Peyer's patch (tissue), 4 donors: ENCODE measurements at regions not wholly inside any gene's neighbourhood (a gene's known extent, or its start where the extent isn't known, plus 50 kb on each side); places are given as distances from the start of the nearest gene placed in this dataset.

Experiments
- POLR2A ChIP-seq, 2 donors: fragments of 450-650 bp; IDR thresholded peaks; one replicate each; pipeline ENCODE4 v1.5.1; 2017; ENCODE audit warnings: antibody characterized with exemption in 2 of 2, mild to moderate bottlenecking in 2 of 2, moderate library complexity in 2 of 2
- TF ChIP-seq, protein P1 (sequence below), 6 experiments: fragments of 450-650 bp in 4 of 6; fragments of 200-600 bp in 2 of 6; sonication (generic) in 1 of 6; IDR thresholded peaks; one replicate each; pipeline ENCODE4 v1.5.1; 2017 to 2019; ENCODE audit warnings: antibody characterized with exemption in 6 of 6, mild to moderate bottlenecking in 3 of 6, moderate library complexity in 1 of 6

DNA sequence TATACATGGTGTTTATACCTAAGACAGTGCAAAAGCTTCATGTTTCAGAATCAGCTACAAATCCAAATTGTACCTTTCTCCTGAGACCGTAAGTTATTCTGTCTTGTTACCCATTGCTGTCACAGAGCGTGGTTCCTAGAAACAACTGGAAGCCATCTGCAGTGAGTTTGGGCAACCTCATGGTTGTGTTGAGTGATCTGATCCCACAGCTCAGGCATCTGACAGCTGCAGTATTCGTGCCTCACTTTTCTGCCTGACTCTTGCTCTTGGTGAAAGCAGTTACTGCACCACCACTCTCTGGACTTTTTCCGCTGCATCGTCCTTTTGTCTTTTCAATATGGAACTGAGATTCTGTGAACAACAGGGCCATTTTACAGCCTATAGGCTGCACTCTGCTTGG, 752.6 kb downstream of the MAFB start:
- TF ChIP-seq, protein P1, sequence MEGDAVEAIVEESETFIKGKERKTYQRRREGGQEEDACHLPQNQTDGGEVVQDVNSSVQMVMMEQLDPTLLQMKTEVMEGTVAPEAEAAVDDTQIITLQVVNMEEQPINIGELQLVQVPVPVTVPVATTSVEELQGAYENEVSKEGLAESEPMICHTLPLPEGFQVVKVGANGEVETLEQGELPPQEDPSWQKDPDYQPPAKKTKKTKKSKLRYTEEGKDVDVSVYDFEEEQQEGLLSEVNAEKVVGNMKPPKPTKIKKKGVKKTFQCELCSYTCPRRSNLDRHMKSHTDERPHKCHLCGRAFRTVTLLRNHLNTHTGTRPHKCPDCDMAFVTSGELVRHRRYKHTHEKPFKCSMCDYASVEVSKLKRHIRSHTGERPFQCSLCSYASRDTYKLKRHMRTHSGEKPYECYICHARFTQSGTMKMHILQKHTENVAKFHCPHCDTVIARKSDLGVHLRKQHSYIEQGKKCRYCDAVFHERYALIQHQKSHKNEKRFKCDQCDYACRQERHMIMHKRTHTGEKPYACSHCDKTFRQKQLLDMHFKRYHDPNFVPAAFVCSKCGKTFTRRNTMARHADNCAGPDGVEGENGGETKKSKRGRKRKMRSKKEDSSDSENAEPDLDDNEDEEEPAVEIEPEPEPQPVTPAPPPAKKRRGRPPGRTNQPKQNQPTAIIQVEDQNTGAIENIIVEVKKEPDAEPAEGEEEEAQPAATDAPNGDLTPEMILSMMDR (IDR thresholded peaks at IDR 0.05), result no peak
- TF ChIP-seq POLR2A (IDR thresholded peaks at IDR 0.05), result no peak
